HG03571 (cell line): ENCODE measurements at regions not wholly inside any gene's neighbourhood (a gene's known extent, or its start where the extent isn't known, plus 50 kb on each side); places are given as distances from the start of the nearest gene placed in this dataset.

ENCODE experiments used
- ATAC-seq: cut with Tn5 transposase; IDR thresholded peaks from one replicate; pipeline ENCODE4 v1.9.1; 2021; ENCODE audit not compliant: unreplicated experiment

DNA sequence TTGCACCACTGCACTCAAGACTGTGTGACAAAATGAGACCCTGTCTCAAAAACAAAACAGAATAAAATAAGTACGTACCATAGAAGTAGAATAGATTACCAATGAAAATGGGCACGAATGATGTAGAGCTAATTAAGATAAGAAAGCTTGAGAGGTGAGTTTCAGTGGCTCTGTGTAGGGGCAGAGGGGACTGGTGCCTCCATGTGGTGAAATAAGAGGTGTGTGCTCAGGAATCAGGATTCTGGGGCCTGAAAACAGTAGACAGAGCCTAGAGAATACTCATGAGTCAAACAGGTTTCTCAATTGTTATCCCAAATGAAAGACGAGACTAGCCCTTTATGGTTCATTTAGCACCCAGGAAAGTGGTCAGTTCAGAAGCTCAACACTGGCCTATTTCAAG, 1145.1 kb downstream of the FLRT2 start:
- no peak for ATAC-seq

DNA sequence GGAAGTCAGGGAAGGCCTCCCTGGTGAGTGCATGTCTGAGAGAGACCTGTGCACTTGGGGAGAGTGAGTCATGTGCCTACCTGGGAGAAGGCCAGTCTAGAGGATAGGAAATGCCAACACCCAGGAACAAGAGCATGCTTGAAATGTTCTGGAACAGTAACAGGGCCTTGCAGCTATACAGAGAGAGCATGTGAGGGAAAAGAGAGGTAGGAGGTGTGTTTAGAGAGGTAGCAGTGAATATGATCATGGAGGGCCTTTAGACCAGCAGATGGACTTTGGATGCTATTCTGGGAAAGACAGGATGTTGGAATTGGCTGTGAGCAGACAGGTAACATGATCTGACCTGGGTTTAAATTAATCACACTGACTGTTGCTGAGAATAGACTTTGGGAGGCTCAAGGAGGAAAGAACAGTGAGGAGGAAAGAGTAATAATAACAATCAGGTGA, 1143.6 kb downstream of the FLRT2 start:
- no peak for ATAC-seq

DNA sequence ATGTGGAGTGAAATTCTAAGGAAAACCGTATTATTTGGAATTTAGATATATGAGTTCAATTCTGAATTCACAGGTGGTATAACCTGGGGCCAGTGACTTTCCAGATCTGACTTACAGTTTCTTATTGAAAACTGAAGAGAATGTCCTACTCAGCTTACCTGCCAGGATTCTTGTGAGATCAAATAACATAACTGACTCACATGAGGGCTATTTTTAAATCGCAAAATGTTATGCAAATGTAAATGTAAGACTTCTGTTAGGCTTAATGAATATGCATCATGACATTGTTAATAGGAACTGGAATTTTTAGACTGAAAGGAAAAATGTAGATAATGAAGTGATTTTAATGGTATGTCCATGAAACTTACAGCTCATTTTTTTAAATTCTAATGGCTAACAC, 1142.1 kb downstream of the FLRT2 start:
- ATAC-seq: no peak

DNA sequence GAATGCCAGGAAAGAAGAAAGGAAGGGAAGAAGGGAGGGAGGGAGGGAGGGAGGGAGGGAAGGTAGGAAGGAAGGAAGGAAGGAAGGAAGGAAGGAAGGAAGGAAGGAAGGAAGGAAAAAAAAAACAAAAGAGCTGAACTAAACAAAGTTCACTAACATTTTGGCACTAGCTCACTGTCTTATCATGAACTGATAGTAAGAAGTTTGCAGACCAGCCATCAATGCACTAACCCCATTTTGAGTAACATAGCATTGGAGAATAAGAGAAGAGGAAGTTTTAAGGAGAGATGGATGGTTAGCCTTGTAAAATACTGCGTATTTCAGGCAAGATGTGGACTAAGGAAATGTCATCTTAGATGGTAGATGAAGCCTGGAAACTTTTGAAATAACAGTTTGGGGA, 1136.0 kb downstream of the FLRT2 start:
- no peak for ATAC-seq

DNA sequence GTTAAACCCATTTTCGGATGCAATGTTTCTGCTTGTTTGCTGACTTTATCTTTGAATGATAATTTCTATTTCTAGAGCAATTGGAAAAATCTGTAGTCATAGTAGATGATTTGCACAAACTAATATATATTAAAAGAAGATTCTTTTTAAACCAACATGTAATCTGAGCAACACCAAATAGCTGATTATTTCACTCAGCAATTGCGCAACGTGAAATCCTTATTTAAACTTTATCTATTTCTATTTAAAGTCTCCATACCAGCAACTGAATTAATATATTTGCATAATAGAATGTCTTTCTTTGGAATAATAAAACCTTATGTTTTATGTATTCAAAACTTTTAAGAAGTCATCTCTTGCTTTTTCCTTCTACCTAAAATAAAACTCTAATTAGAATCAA, 1132.4 kb downstream of the FLRT2 start:
- ATAC-seq: no peak

DNA sequence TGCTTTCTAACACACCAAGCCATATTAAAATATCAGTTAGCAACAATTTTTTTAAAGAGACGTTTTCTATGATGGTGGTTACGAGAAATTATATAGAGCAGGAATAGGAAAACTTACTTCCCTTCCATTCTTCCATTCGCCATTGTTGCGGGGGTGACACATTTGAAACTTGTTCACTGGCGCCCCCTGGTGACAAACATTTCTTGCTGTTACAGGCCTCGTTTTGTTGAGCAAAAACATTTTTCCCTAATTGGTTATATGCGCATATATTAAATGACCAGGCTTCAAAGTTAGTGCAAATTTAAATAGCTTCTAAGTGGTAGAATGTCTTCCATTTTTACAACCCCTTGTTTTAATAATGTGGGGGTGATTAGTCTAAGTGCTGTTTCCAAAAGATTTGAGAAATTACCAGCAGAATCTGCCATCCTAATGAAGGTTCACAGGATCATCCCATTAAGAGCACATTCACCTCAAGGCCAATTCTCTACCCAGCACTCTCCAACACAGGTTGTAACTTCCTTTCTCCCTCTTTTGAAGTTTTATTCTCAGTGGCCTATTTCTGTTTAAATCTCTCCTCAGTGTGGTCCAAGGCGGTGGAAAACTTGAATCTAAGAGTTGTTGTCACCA, 1124.7 kb downstream of the FLRT2 start:
- ATAC-seq: no peak

DNA sequence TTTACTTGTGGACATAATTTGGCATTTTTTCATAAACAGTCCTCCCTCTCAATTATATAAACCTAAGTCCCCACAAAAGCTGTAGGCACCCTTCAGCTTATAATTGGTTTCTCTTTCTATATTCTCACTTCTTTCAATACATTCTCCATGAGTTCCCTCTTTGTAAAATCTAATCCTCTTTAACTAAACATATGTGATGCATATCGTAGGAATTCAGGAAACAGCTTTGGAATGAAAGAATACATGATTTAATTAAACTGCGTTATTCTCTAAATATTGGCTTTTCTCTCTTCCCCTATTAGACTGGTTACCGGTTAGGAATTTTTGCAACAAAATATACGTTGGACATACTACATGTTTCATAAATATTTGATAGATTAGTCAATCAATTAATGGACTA, 1122.6 kb downstream of the FLRT2 start:
- no peak for ATAC-seq

DNA sequence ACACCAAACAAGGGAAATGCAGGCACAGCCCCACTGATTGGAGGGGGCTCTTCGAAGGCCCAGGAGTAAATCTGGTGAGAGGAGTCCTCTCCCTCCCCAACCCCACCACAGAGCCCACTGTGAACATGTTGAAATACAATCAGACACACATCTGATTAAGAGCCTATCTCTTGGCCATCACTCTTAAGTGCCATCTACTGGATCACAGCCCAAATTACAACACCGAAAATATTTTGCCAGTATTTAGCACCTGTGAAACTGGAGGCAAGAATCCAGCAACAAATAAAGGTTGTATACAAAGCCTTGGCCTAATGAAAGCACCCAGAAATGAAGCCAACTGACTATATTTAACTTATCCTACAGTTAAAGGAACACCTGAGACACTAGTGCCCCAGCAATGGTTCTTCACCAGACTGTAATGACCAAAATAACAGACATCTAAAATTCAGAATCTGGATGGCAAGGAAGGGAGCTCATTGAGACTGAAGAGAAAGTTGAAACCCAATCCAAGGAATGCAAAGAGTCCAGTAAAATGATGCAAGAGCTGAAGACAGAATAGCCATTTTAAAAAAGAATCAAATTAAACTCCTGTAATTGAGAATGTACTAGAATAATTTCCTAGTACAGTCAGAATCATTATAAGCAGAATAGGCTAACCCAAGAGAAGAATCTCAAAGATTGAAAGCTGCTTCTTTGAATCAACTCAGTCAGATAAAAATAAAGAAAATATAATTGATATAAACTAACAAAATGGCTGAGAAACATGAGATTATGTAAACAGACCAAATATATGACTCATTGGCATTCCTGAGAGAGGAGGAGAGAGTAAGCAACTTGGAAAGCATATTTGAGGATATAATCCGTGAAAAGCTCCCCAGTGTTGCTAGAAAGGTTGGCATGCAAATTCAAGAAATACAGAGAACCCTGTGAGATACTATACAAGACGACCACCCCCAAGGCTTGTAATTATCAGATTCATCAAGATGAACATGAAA, 1117.0 kb downstream of the FLRT2 start:
- no peak for ATAC-seq

DNA sequence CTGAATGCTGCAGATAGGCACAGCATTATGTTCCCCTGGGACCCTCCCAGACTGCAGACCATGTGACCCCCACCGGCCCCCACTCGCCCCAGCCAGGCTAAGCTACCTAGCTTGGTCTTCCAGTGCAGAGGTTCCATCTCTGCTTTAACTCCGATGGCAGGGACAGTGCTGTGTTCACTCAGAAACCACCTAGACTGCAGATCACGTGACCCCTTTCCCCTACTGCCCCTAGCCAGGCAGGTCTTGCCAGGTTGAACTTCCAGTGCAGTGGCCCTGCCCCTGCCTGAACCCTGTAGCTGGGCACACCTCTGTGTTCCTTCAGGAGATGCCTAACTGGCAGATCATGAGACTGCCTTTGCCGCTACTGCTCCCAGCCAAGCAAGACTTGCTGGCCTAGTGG, 1116.2 kb downstream of the FLRT2 start:
- no peak for ATAC-seq

DNA sequence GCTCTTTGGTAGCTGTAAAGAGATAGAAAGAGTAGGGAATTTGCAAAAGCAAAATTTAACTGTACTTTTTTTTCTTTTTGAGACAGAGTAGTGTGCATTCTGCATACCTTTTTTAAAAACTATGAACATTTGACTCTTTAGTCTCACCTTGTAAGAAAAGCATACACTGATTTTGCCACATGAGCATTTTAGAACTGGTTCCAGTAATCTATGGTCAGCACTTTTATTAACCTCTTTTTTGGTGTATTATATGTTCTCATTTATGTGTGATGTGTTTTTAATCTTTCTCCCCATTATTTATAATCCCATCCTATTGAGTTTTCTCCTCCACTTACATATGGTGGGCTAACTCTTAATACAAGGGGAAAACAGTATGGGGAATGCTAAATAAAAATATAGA, 1111.4 kb downstream of the FLRT2 start:
- no peak for ATAC-seq

DNA sequence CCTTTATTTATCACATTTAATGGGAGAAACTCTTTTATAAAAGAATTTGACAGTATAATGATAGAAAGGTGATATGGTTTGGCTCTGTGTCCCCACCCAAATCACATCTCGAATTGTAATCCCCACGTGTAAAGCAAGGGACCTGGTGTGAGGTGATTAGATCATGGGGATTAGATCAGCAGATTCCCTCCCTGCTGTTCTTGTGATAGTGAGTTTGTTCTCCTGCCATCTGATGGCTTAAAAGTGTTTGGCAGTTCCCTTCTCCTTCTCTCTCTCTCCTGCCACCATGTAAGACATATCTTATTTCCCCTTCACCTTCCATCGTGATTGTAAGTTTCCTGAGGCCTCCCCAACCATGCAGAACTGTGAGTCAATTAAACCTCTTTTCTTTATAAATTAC, 1110.3 kb downstream of the FLRT2 start:
- ATAC-seq: no peak

DNA sequence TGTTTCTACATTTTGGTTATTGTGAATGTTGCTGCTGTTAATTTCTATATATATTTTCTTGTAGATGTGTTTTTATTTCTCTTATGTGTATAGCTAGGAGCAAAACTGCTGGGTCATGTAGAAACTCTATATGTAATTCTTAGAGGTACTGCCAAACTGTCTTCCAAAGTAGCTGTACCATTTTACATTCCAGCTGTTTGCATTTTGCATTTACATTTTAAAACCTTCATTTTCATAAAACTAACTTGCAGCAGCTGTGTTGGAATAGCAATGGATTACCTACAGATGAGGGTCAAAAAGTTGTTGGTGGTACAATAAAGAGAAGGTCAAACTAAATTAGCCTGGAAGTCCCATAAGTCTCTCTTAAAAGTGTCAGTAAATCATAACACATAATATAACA, 1109.7 kb downstream of the FLRT2 start:
- ATAC-seq: no peak

DNA sequence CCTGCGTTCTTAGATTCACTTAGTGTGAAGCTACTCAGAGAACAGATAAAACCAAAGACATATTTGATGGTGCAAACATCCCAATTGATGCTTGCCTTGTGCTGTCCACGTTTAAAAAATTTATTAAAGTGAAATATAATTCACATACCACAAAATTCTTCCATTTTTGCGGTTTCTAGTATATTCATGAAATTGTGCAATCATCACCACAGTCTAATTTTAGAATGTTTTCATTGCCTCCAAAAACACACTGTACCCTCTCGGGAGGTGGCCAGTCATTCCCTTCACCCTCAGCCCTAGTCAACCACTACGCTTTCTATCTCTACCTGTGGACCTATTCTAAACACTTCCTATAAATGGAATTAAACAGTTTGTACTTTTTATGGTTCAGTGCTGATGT, 1109.2 kb downstream of the FLRT2 start:
- no peak for ATAC-seq

DNA sequence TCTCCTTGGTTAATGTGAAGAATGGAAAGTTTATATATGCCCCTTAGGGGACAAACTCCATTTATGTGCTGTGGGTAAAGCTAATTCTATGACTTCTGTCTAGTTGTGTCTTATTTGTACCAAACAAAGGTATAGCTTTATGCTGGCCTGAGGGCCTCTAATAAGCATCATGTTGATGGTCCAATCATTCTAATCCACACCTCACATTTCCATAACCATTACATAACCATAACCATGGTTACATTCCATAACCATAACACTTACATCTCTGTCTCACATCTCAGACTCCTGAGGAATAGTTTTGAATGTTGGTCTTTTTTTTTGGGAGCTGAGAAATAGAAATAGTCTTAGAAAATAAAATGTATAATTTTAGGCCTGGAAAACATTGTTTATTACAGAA, 1097.1 kb downstream of the FLRT2 start:
- ATAC-seq: no peak

DNA sequence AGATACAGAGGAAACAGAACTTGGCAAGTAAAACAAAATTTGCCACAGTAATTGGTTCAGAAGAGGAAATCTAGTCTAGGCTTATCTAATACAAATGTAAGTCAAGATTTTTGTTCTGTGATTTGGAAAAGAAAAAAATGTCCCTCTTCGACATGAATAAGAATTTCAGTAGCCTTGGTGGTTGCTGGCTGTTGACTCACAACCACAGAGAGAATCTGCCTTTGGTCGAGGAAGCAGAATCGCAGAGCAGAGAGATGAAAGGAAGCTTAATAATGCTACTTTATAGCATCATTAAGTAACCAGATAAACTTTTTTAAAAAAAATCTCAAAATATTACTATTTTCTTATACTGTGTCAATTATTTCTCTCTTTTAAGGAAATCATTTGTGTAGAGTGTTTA, 1096.6 kb downstream of the FLRT2 start:
- no peak for ATAC-seq

DNA sequence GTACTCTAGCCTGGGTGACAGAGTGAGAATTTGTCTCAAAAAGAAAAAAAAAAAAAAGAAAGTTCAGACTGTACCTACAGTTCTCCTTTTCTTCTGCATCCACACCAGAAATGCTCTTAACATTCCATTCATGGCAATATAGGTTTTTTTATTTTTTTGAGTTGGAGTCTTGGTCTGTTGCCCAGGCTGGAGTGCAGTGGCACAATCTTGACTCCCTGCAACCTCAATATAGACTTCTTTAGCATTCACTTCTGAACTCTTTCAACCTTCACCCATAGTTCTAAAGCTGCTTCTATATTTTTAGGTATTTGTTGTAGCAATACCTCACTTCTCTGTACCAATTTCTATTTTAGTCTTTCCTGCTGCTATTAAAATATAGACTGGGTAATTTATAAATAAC, 1095.7 kb downstream of the FLRT2 start:
- no peak for ATAC-seq

DNA sequence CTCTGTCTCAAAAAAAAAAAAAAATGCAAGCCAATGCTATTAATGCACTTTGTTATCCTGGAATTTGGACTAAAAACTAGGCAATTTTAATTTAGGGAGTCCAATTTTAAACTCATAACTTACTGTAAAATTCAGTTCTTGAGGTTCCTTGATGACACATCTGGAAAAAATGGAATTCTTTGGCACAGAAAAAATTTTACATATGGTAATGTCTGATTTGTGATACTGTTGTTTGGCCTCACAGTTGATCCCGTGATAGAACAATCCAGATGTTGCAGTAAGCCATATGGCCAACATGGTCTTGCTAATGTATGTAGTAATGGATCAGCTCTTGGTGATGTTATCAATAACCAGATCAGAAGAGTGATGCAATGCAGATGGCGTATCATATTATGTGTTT, 1089.8 kb downstream of the FLRT2 start:
- no peak for ATAC-seq

DNA sequence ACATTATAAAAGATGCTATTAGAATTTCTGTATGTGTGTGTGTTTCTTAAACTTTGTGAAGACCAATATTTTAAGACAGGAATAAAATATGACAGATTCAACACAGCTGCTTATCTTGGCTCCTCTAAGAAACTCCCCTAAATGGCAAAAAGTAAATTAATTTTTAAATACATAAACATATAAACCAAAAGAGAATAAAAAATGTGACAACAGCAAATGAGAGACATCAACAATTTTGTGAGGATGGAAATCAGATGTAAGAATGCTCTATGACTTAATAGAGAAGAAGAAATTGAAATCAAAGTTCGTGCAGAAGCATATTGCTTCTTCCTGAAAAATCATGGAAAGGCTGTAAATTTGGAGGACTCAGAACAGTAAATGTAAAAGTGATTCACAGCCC, 1083.8 kb downstream of the FLRT2 start:
- no peak for ATAC-seq

DNA sequence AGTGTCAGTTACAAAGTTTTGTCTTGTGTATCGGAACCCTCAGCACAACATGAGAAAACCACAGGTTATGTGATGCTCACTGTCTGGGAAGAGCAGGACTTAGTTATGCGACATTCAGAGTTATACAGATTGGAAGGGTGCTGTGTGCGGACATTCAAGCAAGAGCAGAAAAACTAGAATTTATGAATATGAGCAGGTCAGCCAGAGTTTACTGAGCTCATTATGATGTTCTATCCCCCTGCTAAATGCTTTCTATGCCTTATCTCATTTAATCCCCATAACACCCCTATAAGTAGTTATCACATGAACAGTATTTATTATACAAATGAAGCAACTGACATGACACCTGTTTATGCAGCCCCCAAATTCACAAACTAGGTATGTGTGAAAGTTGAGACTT, 1083.2 kb downstream of the FLRT2 start:
- ATAC-seq: no peak

DNA sequence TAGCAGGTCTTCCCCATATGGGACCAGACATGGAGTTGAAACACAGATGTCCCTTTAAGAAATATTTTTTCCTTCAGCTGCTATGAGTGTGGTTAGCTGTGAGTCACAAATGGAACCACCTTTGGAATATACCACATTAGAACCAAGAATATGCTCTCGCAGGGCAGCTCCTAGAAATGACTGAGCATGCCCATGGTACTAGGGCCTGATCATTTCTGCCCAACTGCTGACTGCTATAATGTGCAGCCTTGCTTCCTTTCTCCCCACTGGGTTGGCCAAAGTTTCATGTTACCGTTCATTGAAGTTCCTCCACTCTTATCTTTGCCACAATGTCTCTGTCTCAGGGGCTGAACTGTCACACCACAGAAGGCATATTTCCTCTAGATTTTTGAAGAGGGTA, 1074.6 kb downstream of the FLRT2 start:
- no peak for ATAC-seq

DNA sequence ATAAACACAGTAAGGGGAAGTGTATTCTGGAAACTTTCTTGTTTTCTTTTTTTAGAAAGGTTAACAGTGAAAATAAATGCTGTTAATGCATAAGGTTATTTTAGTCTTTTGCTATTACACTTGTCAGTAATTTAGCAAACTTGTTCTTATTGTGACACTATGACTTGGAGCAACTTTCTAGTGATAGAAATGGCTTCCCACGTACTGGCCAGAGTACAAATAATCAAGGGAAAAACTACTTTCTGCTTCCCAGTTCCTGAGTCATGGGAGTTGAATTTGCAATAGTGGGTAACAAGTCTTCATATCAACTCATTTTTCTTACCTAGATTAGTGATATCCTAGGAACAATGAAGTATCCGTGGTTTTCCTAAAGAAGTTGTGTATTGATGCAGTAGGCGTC, 1072.3 kb downstream of the FLRT2 start:
- no peak for ATAC-seq

DNA sequence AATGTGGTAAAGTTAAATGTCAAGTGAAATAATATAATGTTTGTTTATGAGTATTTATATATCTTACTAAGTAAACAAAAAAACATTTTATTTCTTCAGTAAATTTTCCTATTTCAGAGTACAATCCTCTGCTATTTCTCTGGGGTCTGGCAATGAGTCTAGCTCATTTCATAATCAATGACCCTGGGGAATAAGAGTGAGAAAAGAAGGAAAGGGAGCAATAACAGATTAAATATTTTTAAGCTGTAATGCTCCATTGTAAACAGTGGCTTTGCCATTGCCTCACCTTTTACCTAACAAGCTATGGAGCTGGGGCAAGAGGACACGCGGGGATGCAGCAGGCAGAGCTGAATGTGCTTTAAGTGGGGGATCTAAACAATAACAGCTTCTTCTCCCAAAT, 1071.9 kb downstream of the FLRT2 start:
- ATAC-seq: no peak
